Bone marrow (tissue), 2 donors: ENCODE measurements at regions not wholly inside any gene's neighbourhood (a gene's known extent, or its start where the extent isn't known, plus 50 kb on each side); places are given as distances from the start of the nearest gene placed in this dataset.
"Not testable (repeated sequence)": the region's sequence is repeated elsewhere in the genome, so short reads cannot be mapped to it uniquely, and the experiment has no call there.

Experiments used
- DNase-seq, 2 donors: peaks; one replicate each; lab custom pipeline; 2025; lab: John Stamatoyannopoulos, UW

GRCh38 chr21:17679002-17679600, 66.4 kb upstream of the BTG3 start:
- DNase-seq = peak in 1 of 2 donors; percentile 49

GRCh38 chr21:17676930-17677329, 64.2 kb upstream of the BTG3 start:
- DNase-seq = not testable (repeated sequence)

DNA sequence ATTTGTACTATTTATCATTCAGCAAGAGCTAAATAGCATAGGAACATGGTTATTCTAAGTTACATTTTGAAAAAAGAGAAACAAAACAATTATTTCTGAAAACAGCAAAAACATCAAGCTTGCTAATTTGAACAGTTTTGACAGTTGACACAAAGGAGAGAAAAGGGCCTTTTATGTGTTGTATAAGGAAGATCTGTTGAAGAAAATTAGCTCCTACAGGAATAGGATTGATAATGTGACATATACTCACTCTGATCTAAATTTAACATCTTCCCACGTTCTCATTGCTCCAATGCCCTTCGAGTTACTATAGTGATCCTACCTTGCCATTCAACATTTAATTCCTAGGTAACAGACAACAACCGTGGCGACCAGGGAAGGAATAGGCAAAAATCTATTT, 61.4 kb upstream of the BTG3 start:
- DNase-seq = no peak

DNA sequence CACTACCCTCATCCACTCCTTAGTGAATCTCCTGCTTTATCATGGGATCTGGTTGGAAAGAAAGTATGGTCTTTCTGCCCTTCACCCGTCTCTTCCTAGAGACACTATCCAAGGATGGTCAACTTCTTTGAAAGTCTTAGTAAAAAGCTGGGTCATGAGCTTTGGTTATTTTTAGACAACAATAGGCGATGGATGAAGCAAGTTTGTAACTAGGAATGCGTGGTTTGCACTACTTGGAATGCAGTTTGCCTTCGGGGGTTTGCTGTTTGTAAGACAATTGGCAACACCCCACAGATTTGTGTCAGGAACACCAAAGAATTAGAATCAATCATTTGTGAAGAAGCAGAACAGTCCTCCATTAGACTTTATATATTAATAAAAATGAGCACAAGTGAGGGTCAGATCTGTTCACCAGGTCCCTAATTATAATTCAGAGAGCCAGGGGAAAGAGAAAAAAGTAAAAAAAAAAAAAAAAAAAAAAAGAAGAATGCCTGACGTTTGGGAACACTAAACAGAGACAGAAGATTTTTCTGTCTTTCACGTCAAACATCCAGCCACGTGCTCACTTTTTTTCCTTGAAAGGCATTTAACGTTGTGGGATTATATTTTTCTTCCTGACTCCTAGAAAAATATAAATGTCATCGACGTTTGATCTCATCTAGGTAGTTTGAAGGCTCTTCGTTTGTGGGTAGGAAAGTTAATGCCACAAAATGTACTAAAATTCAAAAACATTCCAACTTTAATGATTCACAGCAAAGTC, 60.7 kb upstream of the BTG3 start:
- DNase-seq = no peak

GRCh38 chr21:17671733-17672132, 59.0 kb upstream of the BTG3 start:
- no peak for DNase-seq

DNA sequence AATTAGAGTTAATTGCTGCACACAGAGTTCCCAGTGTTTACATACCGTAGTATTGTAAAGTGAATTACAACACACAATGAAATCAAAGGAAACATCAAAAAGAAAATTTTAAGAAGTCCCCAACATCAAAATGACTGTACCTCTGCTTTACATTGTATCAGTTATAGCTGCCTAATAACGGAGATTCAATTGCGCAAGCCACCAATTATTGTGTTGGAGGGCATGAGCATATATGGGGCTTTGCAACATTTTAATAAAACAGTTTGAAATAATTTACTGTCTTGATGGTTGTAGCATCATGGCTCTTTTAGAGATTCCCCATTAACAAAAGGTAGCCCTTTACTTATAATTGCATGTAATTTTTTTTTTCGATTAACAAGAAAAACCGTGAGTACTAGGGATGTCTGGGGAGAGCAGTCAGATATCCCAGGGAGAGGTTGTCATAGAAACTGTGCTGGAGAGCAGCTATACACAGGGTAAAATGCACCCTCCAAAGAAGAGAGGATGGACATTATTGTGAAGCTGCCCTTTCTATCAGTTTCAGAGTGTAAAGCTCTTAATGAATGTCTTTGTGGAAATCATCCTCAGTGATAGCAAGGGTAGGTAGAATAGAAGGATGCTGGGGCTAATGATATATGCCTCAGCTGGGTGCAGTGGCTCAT, 55.9 kb upstream of the BTG3 start:
- DNase-seq = no peak

GRCh38 chr21:17667256-17667655, 54.6 kb upstream of the BTG3 start:
- DNase-seq = no peak
